Esophagus muscularis mucosa (tissue), 2 donors: ENCODE measurements at regions not wholly inside any gene's neighbourhood (a gene's known extent, or its start where the extent isn't known, plus 50 kb on each side); places are given as distances from the start of the nearest gene placed in this dataset.

Experiments used
- EP300 ChIP-seq: sonication (generic); formaldehyde crosslinking; IDR thresholded peaks from one replicate; pipeline ENCODE4 v1.6.1; 2017; ENCODE audit warnings: antibody characterized with exemption
- POLR2A ChIP-seq: fragments of 450-650 bp; IDR thresholded peaks from one replicate; pipeline ENCODE4 v1.6.1; 2017; ENCODE audit warnings: antibody characterized with exemption, moderate library complexity, mild to moderate bottlenecking, low read depth

DNA sequence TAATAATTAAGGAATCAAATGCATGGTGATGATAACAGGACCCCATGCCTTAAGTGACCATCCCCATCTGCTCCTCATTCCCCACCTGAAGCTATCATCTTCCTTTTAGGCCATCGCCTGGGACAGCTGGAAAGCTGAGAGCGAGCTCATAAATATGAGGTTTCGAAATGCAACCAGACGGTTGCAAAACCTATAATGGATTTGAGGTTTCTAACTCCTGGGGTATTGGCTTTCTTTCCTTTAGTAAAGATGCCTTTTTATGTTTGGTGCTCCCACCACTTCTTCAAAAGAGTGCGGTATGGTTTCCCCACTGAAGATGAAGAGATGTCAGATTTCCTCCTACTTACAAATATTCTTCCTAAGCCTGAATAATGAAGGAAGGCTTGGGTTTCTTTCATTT, 1589.5 kb upstream of the PIK3C3 start:
- TF ChIP-seq POLR2A (no peak), EP300 (no peak)
